NCI-H2029 treated with DMSO at 0.1 percent for 48 hours (cell line): ENCODE measurements at regions not wholly inside any gene's neighbourhood (a gene's known extent, or its start where the extent isn't known, plus 50 kb on each side); places are given as distances from the start of the nearest gene placed in this dataset.

ENCODE experiments used
- DNase-seq: peaks from one replicate; lab custom pipeline; 2025; lab: John Stamatoyannopoulos, UW

DNA sequence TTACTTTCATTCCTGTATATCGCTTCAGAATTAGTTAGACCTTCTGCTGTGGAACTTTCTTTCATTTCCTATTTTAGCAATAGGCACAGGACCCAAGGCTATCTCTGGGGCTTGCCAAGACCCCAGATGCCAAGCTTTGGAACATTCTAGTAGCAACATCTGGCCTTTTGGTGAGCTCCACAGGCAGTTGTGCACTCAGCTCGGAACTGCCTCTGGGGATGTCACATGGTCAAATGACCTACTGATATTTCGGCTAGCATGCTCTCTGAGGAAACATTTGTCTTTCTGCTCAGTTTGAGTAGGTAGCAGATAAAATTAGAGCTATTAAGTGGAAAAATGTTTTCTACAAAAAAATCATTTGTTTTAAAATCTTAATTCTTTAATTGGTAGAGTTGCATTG, 76.6 kb upstream of the ITGA4 start:
- DNase-seq = no peak

DNA sequence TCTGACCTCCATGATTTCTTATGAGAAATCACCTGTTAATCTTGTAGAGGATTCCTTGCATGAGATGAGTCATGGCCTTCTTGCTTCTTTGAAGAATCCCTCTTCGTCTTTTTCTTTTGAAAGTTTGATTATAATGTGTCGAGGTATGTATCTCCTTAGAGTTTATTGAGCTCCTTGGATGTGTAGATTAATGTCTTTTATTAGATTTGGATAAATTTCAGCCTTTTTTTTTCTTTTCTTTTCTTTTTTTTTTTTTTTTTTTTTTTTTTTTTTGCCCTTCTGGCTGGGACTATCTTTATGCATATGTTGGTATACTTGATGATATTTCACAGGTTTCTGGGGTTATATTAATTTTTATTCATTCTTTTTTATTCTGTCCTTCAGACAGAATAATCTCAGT, 72.3 kb upstream of the ITGA4 start:
- DNase-seq = no peak

DNA sequence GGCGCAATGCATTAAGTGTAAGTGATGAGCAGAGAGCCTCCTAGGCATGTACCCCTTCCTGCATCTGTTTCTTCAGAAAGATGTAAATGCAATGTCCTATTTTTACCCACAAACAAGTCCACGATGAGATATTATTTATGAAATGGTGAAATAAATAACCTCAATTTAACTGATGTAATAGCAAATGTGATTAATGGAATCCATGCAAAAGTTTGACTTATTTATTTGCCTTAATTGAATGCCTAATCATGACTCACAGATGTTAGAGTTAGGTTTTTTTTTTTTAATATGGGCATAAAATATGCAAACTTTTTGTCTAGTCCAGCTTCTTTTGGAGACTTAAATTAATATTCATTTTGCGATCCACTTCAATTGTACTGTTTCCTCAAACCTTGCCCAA, 67.7 kb upstream of the ITGA4 start:
- DNase-seq = no peak

DNA sequence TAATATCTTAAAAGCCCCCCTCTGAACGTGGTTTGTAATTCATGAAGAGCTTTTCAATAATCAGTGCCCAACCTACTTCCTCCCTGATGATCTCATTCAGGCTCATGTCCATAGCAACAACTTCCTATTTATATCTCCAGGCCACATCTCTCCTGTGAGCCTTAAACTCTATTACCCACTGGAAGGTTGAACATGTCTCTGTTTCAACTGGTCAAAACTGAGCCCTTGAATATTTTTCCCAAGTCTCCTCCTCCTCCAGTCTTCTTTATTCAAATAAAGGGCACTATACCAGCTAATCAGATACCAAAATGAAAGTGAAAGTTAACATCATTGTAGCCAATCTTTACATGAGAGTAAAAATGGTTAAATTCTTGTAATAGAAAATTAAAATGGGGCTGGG, 63.7 kb upstream of the ITGA4 start:
- peak; percentile 61 for DNase-seq

DNA sequence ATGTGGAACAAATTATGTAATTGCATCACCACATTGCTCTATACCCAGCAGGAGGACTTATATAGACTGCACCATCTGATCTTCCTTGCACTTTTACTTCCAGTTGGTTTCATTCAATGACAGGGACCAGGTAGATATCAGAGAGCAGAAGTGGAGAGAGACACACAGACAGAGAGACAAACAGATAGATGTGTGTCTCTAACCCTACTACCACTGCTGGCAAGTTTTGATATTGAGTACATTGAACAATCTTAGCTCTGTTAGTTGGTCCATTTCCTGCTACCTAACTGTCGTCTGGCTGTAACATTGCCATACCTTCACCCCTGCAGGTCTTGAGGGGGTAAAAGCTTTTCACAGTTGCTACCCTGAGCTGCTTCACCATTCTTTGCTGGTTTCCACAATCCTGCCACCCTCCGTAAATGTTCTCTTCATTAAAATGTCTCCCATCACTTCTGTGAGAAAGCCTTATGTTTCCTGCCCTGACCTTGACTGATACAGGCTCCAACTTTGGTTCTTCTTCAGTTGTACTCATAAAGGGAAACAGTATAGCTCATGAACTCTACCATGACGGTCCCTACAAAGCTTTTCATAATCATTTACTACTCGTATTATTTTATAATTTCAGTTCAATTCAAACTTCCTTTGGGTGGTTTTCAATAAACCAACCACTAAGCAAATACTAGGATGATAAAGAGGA, 62.3 kb upstream of the ITGA4 start:
- DNase-seq = no peak

DNA sequence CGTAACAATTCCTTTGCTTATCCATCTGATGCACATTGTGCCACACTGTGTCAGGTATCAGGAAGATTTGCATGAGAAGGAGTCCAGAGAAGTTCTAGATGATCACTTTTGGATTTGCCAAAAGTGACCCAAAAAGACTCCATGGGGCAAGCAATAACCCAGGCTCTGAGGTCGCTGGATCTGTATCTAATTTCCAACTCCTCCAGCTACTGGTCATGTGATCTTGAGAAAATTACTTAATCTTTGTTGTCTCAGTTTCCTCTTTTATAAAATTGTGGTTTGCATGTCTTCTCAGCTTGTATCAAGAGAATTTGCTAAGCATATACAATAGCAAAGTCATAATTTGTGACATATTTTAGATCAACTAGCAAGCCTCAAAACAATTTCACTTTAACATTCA, 61.3 kb upstream of the ITGA4 start:
- DNase-seq = no peak

DNA sequence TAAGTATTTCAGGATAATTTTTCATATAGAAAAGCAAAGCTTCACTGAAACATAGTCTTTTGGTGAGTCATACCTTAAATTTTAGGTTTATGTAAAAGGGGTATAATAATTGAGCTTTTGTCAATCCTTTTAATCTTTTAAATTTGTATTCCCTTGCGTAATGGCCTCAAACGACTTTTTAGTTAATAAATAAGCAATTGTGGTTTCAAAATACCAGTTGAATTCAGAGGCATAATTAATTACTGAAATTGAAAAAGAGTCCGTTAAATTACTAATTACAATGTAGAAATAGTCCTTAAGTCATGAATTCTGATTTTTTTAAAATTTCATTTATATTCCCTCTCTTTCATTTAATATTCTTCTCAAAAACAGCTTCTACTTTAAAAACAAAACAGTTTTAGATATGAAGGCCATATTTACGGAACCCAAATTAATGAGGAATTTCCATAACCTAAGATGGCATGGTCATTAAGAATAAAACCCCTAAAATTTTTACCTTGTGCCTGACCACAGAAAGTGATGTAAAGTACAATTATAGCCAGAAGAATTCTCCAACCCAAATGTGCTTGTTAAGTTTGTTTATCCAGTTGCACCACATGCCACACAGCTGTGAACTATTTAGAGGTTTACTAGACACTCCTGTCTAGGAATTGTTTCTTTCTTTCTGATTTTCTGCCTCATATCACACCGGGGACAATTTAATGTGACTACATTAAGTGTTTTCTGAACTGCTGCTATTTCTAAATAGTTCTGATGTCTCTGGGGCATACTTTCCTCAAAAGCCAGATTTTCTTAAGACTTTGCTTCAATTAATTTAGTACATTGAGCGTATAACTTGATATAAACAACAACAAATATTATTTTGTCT, 60.7 kb upstream of the ITGA4 start:
- no peak for DNase-seq

DNA sequence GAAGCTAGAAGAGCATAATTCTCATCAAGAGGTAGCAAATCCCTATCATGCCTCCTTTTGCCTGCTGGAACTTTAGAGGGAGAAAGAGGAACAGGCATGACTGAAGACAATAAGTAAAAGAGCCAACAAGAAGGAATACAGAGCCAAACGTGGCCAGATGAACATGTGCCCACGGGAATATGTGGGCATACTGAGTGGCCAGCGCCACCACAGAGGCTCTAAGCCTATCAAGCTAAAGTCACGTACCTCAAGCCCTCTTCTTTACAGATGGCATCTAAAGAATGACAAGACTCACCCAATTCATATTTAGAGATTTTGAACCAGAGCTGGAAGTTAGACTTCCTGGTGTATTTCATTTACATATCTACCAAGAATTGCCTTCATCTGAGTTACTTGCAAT, 59.9 kb upstream of the ITGA4 start:
- no peak for DNase-seq

DNA sequence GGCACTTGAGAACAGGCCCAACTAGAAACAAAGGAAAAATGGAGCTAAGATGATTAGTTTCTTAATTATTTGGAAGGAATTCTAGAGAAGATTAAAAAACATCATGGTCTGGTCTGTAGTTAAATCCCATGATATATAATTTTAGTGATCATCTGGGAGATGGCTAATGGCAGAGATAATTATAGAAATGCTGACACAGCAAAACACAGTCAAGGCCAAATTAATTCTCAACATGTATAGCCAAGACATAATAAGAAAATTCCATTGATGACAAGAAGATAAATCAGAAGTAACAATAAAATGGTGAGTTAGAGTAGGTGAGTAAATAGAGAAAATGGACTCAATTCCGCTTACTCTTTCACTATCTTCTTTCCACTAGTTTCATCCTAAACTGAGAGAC, 59.2 kb upstream of the ITGA4 start:
- no peak for DNase-seq

DNA sequence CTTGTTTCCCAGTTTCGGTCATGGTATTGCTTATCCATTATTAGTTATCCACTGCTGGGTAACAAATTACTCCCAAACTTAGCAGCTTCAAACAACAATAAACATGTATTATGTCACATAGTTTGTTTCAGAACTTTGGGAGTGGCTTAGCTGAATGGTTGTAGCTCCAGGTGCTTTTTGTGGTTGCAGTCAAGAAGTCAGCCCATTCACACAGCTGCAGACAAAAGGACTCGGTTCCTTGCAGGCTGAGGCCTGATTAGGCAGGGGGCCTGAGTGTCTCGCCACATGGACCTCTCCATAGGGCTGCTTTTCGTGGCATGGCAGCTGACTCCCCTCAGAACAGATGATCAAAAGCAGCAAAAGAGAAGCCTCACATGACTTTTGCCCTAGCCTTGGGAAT, 58.2 kb upstream of the ITGA4 start:
- DNase-seq = no peak

DNA sequence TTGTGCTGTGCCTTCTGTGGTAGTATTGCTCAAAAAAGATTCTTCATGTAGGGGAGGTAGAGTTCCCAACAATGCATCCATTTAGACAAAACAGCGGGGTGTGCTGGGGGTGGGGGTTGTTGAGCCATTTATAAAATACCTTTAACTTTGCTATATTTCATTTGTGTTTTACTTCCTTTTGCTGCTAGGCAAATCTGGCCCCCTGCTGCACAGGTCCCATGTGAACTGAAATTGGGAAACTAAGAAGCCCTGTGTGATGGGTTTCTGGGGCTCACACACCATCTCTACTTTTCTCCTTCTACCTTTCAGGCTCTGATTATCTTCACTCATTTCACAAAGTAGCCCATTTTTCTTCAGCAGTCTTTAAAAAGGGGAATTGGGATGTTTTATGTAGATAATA, 52.7 kb upstream of the ITGA4 start:
- no peak for DNase-seq

DNA sequence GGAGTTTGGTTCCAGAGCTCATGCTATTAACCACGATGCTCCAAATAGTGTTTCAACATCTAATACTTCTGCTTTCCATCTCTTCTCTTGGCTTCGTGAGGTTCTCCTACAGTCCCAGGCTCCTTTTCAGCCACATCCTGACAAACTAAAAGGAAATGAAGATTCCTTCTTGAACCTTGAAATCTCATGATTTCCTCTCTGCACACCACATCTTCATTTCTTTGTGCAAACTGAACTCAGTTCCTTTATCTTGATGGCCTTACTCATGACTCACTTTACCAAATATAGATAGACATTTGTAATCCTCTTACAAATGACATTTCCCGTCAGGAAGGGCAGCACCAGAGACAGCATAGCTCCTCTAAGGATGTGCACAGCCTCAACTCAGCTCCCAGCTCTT, 50.0 kb upstream of the ITGA4 start:
- DNase-seq = no peak
